ENCODE measurements at regions not wholly inside any gene's neighbourhood (a gene's known extent, or its start where the extent isn't known, plus 50 kb on each side); places are given as distances from the start of the nearest gene placed in this dataset.

GRCh38 chr2:19214682-19215391 is 143.6 kb downstream of the OSR1 start:
- no peak for TF ChIP-seq CTCF (IDR thresholded peaks at IDR 0.05; ENCODE audit: borderline replicate concordance, extremely low read depth, low read length, poor library complexity, severe bottlenecking)
- no peak for TF ChIP-seq EZH2 (IDR thresholded peaks at IDR 0.05; ENCODE audit: borderline replicate concordance, low read depth, low read length, severe bottlenecking)
